HG03457 (cell line): ENCODE measurements at regions not wholly inside any gene's neighbourhood (a gene's known extent, or its start where the extent isn't known, plus 50 kb on each side); places are given as distances from the start of the nearest gene placed in this dataset.

Source experiments
- ATAC-seq: cut with Tn5 transposase; IDR thresholded peaks from one replicate; pipeline ENCODE4 v1.9.1; 2021; ENCODE audit warnings: moderate number of reproducible peaks; ENCODE audit not compliant: unreplicated experiment

DNA sequence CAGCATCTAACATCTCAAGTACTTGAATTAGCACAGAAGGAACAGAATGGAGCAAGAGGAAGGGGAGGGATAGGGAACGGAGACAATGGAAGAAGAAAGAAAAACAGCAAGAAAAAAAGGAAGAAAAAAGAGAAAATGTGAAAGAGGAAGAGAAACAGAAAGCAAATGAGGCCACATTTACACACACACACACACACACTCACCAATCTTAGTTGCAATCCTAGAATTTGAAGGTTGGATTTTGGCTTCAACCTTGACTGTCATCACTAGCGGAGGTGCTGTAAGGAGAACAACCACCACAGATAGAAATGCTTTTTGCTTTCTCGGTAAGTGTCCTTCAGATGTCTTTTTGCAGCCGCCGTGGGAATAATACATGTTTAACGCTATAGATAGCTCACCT, 327.1 kb upstream of the NWD2 start:
- no peak for ATAC-seq

DNA sequence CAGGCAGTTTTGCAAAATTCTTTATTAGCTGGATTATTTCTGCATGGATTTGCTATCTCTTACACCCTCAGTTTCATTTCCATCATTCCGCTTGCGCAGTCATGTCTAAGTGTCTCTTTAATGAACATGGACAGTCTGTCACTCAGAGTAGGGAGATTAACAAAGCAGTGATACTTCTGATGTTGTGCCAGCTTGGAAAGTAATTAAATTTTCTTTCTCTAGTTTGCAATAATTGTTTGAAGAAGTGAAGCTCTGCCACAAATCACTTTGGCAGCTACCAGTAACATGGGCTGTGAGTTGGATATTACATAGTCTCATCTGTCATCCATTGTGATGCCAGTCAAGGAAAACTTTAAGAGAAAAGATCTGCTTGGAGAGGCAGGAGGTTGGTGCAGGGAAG, 324.8 kb upstream of the NWD2 start:
- no peak for ATAC-seq

DNA sequence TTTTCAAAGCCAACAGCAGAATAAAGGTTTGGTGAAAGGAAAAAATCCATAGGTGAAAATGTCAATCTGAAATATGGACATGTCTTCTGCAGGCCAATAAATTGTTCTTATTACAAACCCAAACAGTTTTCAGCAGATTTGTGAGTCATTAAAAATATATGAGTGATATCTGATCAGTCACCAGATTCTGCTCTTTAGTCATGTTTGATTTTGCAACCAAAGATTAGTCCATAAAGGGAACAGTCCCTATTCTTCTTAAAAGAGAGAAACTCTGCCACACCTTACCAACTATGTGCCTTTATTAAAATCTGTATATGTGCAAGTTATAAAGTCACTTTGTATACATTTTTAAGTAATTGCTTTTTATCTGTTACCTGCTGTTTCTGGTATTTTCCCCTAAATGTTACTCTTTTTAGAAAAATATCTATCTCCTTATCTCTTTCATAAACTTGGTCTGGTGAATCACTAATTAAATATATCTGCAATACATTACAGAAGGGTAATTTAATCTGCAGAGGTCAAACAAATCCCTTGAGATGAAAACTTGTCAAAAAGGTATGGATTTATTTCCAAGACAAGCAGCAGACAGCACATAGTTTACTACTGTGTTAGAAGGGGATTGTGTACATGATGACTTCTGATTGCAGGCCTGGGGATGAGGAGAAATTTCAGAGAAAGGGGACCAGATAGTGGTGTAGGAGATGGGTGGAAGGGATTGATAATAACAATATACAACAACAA, 322.9 kb upstream of the NWD2 start:
- ATAC-seq: no peak

DNA sequence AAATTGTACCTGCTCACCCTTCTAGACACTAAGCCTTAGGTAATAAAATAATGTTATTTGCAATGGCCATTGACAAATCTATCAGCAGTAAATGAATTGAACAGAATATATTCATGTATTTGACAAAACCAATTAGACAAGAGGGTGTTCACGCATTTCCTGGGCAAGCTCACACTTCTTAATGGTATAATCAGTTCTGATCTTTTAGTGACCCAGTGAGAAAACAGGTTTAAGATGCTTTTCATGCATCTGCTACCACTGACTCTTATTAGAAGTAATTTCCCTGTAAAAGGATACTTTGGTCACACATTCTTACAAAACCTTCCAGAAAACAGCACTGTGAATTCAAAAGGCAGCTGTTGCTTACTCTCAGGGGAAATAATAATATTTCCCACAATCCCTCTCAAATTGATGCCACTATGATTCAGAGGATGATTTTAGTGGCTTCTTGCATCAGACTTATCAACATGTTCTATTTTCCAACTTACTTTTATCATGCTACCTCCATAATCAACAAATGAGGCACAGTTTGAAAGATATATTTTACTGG, 313.9 kb upstream of the NWD2 start:
- no peak for ATAC-seq

DNA sequence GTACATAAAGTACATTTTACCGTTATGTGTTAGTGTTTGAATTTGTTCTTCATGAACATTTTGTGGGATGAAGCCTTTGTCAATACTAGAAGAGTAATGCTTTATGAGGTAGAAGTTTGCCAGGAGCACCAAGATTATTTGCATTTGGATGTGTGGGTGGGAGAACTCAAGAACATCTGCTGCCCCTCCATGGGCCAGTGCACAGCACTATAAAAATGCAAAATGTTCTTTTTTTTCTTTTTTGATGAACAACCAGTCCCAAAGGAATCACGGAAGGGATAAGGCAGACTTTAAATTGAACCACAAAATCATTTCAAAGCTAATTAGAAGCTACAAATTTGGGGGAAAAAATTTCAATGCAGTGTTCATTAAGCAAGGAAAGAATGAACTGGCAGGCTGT, 300.3 kb upstream of the NWD2 start:
- ATAC-seq: no peak

DNA sequence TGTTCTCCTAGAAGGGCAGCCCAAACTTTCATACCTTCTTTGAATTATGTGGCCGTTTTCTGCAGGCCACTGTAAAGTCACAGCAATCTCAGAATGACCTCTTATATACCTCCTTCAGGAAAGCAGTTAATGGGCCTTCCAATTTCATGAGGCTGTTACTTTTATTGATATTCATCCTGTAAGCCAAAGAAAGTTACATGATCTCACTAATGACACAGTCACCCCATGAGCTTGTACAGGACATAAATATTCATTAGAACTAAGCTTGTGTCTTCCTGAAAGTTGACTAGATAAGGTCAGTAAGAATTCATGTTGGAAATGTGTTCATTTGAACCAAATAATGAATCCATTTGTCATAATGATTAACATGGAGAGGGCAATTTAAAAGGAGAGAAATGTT, 283.1 kb upstream of the NWD2 start:
- no peak for ATAC-seq

DNA sequence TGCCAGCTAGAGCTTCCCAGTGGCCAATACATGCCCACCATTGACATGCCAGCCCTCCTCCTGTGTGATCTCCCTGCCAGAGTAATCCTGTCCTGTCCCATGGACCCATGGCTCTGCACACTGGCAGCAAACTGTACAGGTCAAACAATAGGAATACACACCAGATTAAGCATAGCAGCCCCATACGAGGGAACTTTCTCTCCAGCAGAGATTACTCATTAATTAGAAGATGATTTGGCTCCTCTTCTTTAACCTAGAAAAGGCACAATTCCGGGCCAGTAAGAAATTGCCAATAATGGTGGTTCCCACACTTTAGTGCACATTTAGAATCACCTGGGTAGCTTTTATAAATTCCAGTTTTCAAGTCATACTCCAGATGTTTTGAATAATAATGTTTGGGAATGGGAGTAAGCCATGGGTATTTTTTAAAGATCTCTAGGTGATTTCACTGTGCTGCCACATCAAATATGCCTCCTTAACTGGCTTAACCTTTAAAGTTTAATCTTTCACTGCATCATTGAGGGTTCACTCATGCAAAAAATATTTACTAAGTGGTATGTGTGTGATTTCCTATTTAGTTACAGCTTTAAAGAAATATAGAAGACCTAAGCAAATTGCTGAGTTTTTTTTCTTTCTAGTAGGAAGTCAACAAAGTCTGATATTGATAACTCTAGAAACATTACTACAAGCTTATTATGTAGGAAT, 277.6 kb upstream of the NWD2 start:
- no peak for ATAC-seq

DNA sequence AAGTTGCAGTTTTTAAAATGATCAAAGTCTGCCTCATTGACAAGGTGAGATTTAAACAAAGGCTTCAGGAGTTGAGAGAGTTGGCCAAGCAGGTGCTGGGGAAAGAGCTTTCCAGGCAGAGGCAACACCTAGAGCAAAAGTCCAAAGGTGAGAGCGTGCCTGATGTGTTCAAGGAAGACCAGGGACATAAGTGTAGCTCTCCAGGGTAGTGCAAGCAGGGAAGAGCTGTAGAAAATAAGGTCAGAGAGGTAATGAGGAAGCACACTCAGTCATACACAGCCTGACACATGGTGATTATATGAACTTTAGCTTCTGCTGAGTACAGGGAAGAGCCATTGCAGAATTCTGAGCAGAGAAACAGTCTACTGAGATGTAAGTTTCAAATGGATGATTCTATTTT, 265.0 kb upstream of the NWD2 start:
- no peak for ATAC-seq

DNA sequence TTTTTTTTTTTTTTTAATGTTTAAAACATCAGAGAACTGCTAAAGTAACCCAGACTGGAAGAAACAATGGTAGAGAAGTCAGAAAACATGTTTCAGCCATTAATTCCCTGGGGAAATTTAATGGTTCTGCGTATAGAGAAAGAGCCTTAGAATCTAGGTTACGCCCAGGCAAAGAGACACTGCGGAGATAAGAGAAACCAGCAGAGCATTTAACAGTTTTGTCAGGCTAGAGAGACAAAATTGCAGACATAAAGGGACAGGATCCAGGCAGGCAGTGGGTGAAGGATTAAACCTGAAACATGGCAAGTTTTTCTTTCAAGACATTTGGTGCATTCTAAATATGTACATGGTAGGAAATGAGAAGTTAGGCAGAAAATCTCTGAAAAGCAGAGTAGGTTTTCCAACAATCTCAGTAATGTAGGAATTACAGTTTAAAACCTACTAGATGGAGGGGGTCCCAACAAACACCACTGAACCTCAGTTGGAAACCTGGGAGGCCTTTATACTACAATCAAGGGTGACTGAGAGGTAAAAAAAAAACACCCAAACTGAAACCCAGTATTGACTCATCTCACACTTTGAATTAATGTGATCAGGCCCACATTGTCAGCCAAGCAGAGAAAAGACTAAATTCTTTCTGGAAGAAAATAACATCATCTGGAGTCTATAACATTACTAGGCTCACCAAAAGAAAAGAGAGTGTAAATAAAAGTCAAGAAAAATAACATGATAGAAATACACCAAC, 254.2 kb upstream of the NWD2 start:
- ATAC-seq: no peak

DNA sequence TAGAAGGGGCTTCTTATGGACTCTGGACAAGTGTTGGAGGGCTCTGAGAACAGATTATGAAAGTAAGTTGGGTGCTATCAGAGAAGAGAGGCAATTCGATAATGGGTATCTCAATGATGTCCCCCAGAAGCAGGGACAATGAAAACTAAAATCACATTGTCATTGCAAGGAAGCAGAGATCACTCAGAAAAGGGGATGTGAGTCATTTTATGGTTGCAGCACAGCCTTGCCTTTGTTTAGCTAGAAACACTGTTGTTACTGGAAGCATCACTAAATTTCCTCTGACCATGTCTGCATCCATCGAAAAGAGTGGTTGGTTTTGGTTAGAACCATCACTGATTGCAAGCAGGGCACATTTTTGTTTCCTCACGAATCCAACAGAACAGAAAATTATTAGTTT, 246.8 kb upstream of the NWD2 start:
- ATAC-seq: no peak

DNA sequence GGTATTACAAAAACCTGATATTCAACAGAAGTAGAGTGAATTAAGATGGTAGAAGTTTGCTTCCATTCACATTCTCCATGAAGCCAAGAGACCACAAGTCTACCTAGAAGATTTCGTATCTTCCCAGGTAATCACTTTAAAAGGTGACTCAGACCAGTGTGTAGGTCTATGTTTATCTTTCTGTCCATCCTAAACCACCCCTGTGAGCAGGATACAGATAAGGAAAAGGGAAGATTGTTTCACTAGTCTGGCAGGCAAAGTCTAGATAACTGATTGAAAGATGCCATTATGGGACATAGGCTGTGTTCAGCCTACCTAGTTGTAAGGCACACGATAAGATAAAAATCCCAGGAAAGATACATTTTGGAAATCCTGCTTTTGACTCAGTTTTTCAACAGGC, 244.3 kb upstream of the NWD2 start:
- ATAC-seq: no peak

DNA sequence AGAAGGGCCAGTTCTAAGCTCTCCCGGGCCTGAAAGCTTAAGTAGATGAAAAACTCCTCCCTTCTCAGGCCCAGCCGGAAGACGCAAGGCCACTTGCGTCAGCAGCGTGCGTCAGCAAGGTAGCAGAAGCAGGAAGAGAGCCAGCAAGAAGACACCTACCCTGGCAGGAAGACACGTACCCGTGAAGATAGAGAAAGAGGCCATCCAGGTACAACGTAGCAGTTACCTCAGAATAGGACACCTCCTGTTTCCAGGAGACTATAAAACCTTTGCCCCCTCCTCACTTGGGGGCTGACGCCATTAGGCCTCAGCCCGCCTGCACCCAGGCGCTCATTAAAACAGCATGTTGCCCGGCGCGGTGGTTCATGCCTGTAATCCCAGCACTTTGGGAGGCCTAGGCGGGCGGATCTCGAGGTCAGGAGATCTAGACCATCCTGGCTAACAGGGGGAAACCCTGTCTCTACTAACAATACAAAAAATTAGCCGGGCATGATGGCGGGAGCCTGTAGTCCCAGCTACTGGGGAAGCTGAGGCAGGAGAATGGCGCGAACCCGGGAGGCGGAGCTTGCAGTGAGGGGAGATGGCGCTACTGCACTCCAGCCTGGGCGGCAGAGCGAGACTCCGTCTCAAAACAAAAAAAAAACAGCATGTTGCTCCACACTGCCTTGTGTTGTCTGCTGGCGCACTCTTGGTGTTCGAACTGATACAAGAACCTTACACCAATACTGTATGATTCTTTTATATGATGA, 242.7 kb upstream of the NWD2 start:
- ATAC-seq: no peak

DNA sequence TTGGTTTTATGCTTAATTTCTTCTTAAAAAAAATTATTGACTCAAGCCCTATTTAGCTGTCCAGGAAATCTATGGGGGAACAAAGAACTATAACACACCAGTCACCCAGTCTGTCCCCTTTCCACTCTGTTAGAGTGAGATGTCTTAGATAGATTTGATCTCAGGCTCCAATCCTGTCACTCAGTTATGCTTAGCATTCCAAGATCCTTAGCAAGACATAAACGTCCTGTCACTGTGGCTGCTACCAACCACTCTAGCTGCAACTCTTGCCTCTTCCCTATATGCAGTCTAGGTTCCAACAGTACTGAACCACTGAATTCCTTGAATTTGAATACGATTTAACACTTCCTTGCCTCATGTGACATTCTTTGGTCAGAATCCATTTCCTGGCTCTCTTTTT, 241.9 kb upstream of the NWD2 start:
- ATAC-seq: no peak

DNA sequence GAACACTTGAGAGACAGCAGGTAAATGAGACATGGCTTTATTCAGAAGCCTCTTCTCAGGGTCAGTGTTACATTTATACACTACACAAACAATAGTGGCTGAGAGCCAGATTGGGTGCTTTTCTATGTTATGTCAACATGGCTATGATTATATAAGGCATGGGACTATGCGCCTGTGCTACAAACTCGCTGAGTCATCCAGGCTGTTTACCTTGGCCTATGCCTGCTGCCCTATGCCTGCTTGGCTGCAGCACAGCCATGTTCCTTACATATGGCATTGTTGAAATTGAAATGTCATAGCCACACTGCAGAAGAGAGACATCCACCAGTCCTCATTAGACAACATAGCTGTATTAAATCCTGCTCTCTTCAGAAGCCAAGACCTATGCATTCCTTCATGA, 236.3 kb upstream of the NWD2 start:
- ATAC-seq: no peak

DNA sequence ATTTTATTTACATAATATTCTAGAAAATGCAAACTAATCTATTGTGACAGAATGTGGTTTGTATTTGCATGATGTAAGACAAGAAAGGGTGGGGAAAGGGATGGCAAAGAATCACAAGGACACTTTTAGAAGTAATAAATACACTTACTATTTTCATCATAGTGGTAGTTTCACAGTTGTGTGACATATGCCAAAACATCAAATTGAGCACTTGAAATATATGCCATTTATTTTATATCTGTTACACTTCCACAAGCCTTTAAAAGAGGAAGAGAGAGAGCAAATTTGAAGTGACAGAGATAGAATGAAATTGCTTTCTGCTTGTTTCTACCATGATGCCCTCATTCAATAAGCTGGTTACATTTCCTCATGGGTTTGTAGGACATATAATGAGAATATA, 230.0 kb upstream of the NWD2 start:
- ATAC-seq: no peak

DNA sequence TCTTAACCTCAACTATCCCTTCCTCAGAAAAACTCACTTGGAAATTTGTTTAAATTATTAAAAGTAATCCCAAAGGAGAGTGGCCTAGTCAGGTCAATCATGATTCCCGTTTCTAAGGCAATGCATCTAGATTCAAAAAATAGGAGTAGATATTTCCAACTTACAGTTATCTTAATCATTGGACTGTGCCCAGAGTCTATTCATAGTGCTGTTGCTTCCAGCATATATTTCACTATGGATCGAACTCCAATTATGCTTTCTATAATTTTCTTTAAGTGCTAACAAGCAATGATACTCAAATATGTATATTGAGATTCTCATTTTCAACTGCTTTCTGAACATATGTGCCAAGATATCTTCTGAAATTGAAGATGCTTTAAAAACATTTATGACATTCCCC, 229.2 kb upstream of the NWD2 start:
- ATAC-seq: no peak

DNA sequence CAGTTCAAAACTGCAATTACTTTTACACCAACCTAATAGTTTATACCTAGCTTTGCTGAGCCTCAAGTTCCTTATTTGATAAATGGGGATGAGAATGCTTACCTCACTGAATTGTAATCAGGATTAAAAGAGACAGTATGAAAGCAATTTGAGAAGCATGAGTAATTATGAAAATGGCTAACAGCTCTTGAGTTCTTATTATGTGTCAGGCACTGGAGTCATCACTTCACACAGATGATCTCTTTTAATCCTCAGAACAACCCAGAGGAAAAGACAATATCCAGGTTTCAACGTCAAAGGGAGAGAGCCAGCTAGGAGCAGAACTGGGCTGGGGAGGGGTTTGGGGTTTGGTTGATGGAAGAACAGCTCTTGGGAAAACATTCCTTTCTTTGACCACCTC, 221.0 kb upstream of the NWD2 start:
- ATAC-seq: no peak

DNA sequence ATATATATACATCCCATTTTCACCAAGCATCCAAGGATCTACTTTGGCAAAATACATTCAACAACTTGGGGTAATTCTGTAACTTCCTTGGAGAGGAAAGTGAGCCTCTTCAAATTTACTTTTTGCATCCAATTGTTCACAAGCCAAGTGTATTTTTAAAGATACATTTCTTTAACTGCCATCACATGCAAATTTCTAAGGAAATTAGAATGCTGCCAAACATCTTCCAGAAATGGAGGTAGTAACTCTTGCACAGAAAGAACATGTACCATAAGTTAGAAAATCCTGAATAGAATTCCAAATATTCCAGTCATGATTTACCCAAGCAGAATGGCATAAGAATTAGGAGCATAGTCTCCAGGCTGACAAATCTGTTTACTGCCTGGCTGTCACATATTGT, 220.5 kb upstream of the NWD2 start:
- no peak for ATAC-seq

DNA sequence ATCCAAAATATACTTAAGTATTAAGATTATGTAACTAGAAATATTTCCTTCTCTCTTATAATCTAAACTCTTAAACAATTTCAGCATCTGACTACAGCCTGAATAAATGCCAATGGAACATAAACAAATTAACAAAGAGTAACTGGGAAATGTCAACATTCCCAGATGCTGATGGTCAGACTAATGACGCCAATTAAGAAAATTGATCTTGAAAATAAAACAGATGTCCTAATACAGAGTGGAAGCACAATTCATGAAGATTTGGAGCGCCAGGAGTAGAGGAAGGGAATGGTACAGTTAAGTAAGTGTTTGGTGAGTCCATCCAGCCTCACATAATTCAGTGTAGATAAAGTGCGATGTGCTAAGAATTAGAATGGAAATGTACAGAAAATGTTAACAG, 203.7 kb upstream of the NWD2 start:
- ATAC-seq: no peak

DNA sequence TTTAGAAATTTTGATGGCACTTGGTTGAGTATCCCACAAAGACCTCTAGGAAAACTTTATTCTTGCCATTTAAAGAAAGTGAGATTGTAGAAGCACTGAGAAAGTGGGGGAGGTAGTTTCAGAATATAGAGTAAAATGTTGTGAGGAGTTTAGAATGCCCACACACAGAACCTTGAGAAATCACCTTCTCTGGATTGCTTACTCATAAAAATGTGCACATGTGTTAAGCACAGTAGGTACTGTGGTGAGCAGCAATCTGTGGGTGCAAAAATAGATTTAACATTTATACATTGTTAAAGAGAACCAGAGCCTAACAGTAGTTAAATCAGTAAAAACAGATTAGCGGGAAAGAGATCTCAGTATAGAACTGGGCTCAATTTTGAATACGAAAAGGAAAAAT, 201.2 kb upstream of the NWD2 start:
- no peak for ATAC-seq

DNA sequence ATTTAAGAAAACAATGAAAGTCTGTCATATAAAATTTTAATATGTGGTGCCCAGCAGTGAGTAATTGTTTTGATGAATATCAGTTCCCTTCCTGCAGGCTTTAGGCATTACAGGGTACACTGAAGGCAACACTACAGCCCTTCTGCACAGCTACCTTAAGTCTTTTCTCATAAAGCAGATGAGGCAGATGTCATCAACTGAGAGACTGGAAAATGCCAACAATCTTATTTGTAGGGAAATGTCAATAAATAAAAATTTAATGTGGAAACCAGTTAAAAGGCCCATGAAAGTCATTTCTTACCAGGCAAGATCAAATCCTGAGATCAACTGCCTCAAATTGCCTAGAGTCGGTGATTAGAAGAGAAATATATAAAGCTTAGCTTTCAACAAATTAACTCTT, 193.4 kb upstream of the NWD2 start:
- no peak for ATAC-seq
